Panc1 (cell line): ENCODE measurements at regions not wholly inside any gene's neighbourhood (a gene's known extent, or its start where the extent isn't known, plus 50 kb on each side); places are given as distances from the start of the nearest gene placed in this dataset.

Source experiments
- ATAC-seq: fragments of 200-7000 bp; cut with Tn5 transposase; 2 replicates; pipeline ENCODE4 v1.9.1; 2020; ENCODE audit warnings: mild to moderate bottlenecking, moderate library complexity
- BruUV-seq: library from RNA; stranded (reverse); fragments of 400-500 nt; replicated peaks from 2 replicates; lab custom pipeline; 2021; lab: Mats Ljungman, UMichigan
- CTCF ChIA-PET: fragments of 300-600 bp; sonication (Branson Sonifier 250); formaldehyde crosslinking; loops from one replicate; lab custom pipeline; 2022; ENCODE audit warnings: antibody characterized with exemption; lab: Charles Lee
- POLR2A ChIA-PET: fragments of 300-600 bp; sonication (Branson Sonifier 250); formaldehyde crosslinking; loops from one replicate; lab custom pipeline; 2022; ENCODE audit warnings: antibody characterized with exemption; lab: Charles Lee
- DNase-seq: peaks from one replicate; pipeline ENCODE4 v3.0.0-alpha.2; 2010; ENCODE audit warnings: low read depth, low spot score
- H3K27ac ChIP-seq: 2 replicates; pipeline ENCODE4 v1.5.1; 2011; ENCODE audit warnings: mild to moderate bottlenecking, low read length, inconsistent platforms
- H3K27me3 ChIP-seq: fragments of 200-500 bp; sonication (Bioruptor generic); 2 replicates; pipeline ENCODE4 v1.6.0; 2014; ENCODE audit warnings: low read length, inconsistent platforms; ENCODE audit not compliant: control insufficient read depth, insufficient read depth
- H3K36me3 ChIP-seq: fragments of 200-500 bp; sonication (Bioruptor generic); 2 replicates; pipeline ENCODE4 v1.5.1; 2014; ENCODE audit warnings: inconsistent platforms, mild to moderate bottlenecking, low read length, moderate library complexity; ENCODE audit not compliant: control insufficient read depth, insufficient read depth
- H3K4me1 ChIP-seq: 2 replicates; pipeline ENCODE4 v1.5.1; 2011; ENCODE audit warnings: inconsistent platforms, mild to moderate bottlenecking, low read length, moderate library complexity; ENCODE audit not compliant: control insufficient read depth, insufficient read depth
- H3K4me3 ChIP-seq, 2 experiments: 2 replicates each; pipeline ENCODE4 v1.5.1; 2011 to 2012; ENCODE audit warnings: low read depth in 2 of 2, low read length in 2 of 2, mild to moderate bottlenecking in 2 of 2, inconsistent platforms in 1 of 2, moderate library complexity in 1 of 2
- H3K9me3 ChIP-seq: fragments of 200-500 bp; sonication (Bioruptor generic); 2 replicates; pipeline ENCODE4 v1.5.1; 2014; ENCODE audit warnings: low read depth, mild to moderate bottlenecking, inconsistent platforms, low read length, moderate library complexity; ENCODE audit not compliant: control insufficient read depth, insufficient read depth
- POLR2AphosphoS5 ChIP-seq: IDR thresholded peaks from 2 replicates; pipeline ENCODE4 v1.6.1; 2012; ENCODE audit warnings: mild to moderate bottlenecking, low read depth, low read length, moderate library complexity
- REST ChIP-seq, 2 experiments: IDR thresholded peaks; 2 replicates each; pipeline ENCODE4 v1.6.1; 2011 to 2012; ENCODE audit warnings: low read depth in 2 of 2, control low read depth in 1 of 2, low read length in 1 of 2, mild to moderate bottlenecking in 1 of 2, moderate library complexity in 1 of 2; ENCODE audit not compliant: insufficient read depth in 1 of 2
- SIN3A ChIP-seq: IDR thresholded peaks from 2 replicates; pipeline ENCODE4 v1.6.1; 2012; ENCODE audit warnings: low read depth, mild to moderate bottlenecking, low read length, moderate library complexity, borderline replicate concordance; ENCODE audit not compliant: insufficient read depth
- TCF7L2 ChIP-seq: IDR thresholded peaks from 2 replicates; pipeline ENCODE4 v1.6.1; 2011; ENCODE audit warnings: mild to moderate bottlenecking, low read depth, low read length, inconsistent platforms
- in situ Hi-C: cut with HindIII; loops from 2 replicates; pipeline ENCODE4 v1.10.0; 2016; ENCODE audit warnings: low sequenced_read_pairs, low pct_unique_long_range_greater_than_20kb
- intact Hi-C: fragments of 100-400 bp; cut with micrococcal nuclease; formaldehyde crosslinking; loops from one replicate; pipeline ENCODE4 v1.10.0; 2022; ENCODE audit not compliant: unreplicated experiment
- TF ChIP-seq, protein P1 (sequence below): fragments of 450-650 bp; IDR thresholded peaks from 2 replicates; pipeline ENCODE4 v1.5.1; 2017; ENCODE audit warnings: mild to moderate bottlenecking

DNA sequence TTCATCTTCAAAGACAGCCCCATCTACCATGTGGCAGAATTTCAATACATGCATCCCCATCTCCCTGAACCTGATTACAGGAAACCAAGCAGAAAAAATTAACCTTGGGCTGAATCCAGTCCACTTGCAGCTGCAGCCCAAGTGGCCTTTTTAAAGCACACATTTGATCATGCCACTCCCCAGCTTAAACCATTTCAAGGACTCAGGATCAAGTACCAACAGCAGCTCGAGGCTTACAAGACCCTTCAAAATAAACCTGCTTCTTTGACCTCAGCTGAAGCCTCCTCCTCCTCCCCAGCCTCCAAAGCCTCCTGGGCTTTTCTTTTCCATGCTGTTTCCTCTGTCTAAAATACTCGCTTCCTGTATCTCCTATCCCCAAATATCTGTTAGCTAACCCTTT is 50.7 kb upstream of the KIT start:
- DNase-seq (no peak), ATAC-seq (no peak)
- no peak overlapping the region for H3K27ac ChIP-seq
- no peaks in the 10 kb centered on the region for H3K27me3 ChIP-seq
- POLR2A ChIA-PET, result no interaction called here
- intact Hi-C loops (no loop called here), in situ Hi-C loops (no loop called here)
- no peaks in the 10 kb centered on the region for H3K9me3 ChIP-seq
- no peaks in the 10 kb centered on the region for H3K4me1 ChIP-seq
- CTCF ChIA-PET, result no interaction called here
- BruUV-seq, result no TSS peak
- no peak for TF ChIP-seq TCF7L2
- TF ChIP-seq, protein P1, sequence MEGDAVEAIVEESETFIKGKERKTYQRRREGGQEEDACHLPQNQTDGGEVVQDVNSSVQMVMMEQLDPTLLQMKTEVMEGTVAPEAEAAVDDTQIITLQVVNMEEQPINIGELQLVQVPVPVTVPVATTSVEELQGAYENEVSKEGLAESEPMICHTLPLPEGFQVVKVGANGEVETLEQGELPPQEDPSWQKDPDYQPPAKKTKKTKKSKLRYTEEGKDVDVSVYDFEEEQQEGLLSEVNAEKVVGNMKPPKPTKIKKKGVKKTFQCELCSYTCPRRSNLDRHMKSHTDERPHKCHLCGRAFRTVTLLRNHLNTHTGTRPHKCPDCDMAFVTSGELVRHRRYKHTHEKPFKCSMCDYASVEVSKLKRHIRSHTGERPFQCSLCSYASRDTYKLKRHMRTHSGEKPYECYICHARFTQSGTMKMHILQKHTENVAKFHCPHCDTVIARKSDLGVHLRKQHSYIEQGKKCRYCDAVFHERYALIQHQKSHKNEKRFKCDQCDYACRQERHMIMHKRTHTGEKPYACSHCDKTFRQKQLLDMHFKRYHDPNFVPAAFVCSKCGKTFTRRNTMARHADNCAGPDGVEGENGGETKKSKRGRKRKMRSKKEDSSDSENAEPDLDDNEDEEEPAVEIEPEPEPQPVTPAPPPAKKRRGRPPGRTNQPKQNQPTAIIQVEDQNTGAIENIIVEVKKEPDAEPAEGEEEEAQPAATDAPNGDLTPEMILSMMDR, result no peak
- TF ChIP-seq REST (IDR thresholded peaks at IDR 0.05; ENCODE audit: insufficient read depth in 1 of 2, low read depth in 2 of 2, low read length in 1 of 2), result no peak
- TF ChIP-seq POLR2AphosphoS5, result no peak
- no peak for TF ChIP-seq SIN3A
- no peaks in the 10 kb centered on the region for H3K36me3 ChIP-seq
- H3K4me3 ChIP-seq, result no peak overlapping the region

DNA sequence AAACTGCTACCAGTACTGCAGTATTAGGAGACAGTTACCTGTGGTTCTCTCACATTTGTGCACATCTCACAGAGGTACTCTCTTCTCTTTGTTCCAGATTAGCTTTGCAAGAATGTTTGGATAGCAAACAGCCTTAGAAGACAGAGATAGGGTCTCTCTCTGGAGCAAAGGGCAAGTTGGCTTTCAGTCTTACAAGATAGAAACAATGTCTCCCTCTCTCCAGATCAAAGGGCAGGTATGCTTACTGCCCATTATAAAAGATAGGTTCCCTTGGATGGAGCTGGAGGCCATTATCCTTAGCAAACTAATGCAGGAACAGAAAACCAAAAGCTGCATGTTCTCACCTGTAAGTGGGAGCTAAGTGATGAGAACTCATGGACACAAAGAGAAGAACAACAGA is 50.2 kb upstream of the KIT start:
- no peak for DNase-seq

More for the DNA sequence above, 50.2 kb upstream of the KIT start:
- H3K4me1 ChIP-seq, result no peaks in the 10 kb centered on the region
- TF ChIP-seq, protein P1, result no peak
- TF ChIP-seq REST (IDR thresholded peaks at IDR 0.05; ENCODE audit: insufficient read depth in 1 of 2, low read depth in 2 of 2, low read length in 1 of 2) (no peak), SIN3A (no peak), TCF7L2 (no peak), POLR2AphosphoS5 (no peak)
- H3K4me3 ChIP-seq, result no peak overlapping the region
- in situ Hi-C loops, result no loop called here
- ChIA-PET POLR2A (no interaction called here), CTCF (no interaction called here)
- intact Hi-C loops, result no loop called here
- no peaks in the 10 kb centered on the region for H3K36me3 ChIP-seq
- no TSS peak for BruUV-seq
- H3K27me3 ChIP-seq, result no peaks in the 10 kb centered on the region
- no peak for ATAC-seq
- H3K27ac ChIP-seq, result no peak overlapping the region
- H3K9me3 ChIP-seq, result no peaks in the 10 kb centered on the region
